WTC11 (cell line): ENCODE measurements at regions not wholly inside any gene's neighbourhood (a gene's known extent, or its start where the extent isn't known, plus 50 kb on each side); places are given as distances from the start of the nearest gene placed in this dataset.

Experiments
- ATAC-seq: fragments of 200-7000 bp; cut with Tn5 transposase; 2 replicates; pipeline ENCODE4 v1.10.0; 2021; ENCODE audit warnings: mild to moderate bottlenecking, moderate library complexity
- CTCF ChIA-PET: fragments of 300-600 bp; sonication (Branson Sonifier 250); formaldehyde crosslinking; loops from one replicate; lab custom pipeline; 2021; ENCODE audit warnings: antibody characterized with exemption; lab: Charles Lee
- POLR2A ChIA-PET: fragments of 350-600 bp; sonication (Branson Sonifier 250); formaldehyde crosslinking; loops from one replicate; lab custom pipeline; 2021; ENCODE audit warnings: antibody characterized with exemption; lab: Charles Lee
- DNase-seq: peaks from one replicate; pipeline ENCODE4 v3.0.0; 2021; ENCODE audit warnings: low spot score
- H3K27ac Mint-ChIP-seq: 2 replicates; pipeline ENCODE4 v1.8.0; 2021; ENCODE audit warnings: mixed read lengths
- H3K27me3 Mint-ChIP-seq: 2 replicates; pipeline ENCODE4 v1.8.0; 2021; ENCODE audit warnings: low read depth, mild to moderate bottlenecking, moderate library complexity, mixed read lengths
- H3K36me3 Mint-ChIP-seq: 2 replicates; pipeline ENCODE4 v1.8.0; 2021; ENCODE audit warnings: mixed read lengths
- H3K4me1 Mint-ChIP-seq: 2 replicates; pipeline ENCODE4 v1.8.0; 2022; ENCODE audit warnings: mixed read lengths
- H3K4me3 Mint-ChIP-seq: 2 replicates; pipeline ENCODE4 v1.8.0; 2021; ENCODE audit warnings: mild to moderate bottlenecking, moderate library complexity, mixed read lengths
- H3K9me3 Mint-ChIP-seq: 2 replicates; pipeline ENCODE4 v1.8.0; 2021; ENCODE audit warnings: mixed read lengths
- AR ChIP-seq: fragments of 250-450 bp; sonication (Bioruptor Pico); IDR thresholded peaks from 2 replicates; pipeline ENCODE4 v1.9.0; 2021; ENCODE audit warnings: mild to moderate bottlenecking
- CREB1 ChIP-seq: sonication (generic); formaldehyde crosslinking; IDR thresholded peaks from 2 replicates; pipeline ENCODE4 v1.8.0; 2023; ENCODE audit warnings: mild to moderate bottlenecking, missing genetic modification reagents
- CTCF ChIP-seq: fragments of 200-600 bp; IDR thresholded peaks from 2 replicates; pipeline ENCODE4 v1.8.0; 2022; ENCODE audit warnings: antibody characterized with exemption
- E2F4 ChIP-seq: sonication (generic); formaldehyde crosslinking; IDR thresholded peaks from 2 replicates; pipeline ENCODE4 v1.8.1; 2022; ENCODE audit warnings: low read depth, mild to moderate bottlenecking, moderate library complexity, missing genetic modification reagents, borderline replicate concordance
- ELF4 ChIP-seq: sonication (generic); formaldehyde crosslinking; IDR thresholded peaks from 2 replicates; pipeline ENCODE4 v1.8.1; 2022; ENCODE audit warnings: low read depth, mild to moderate bottlenecking, moderate library complexity, missing genetic modification reagents
- EMX1 ChIP-seq: fragments of 250-450 bp; sonication (Bioruptor Pico); IDR thresholded peaks from 2 replicates; pipeline ENCODE4 v1.8.0; 2021; ENCODE audit warnings: mild to moderate bottlenecking
- FOXP1 ChIP-seq: sonication (generic); formaldehyde crosslinking; IDR thresholded peaks from 2 replicates; pipeline ENCODE4 v1.8.0; 2022; ENCODE audit warnings: missing genetic modification reagents, mild to moderate bottlenecking, moderate library complexity, borderline replicate concordance
- HMGA2 ChIP-seq: fragments of 250-450 bp; sonication (Bioruptor Pico); IDR thresholded peaks from 2 replicates; pipeline ENCODE4 v1.4.0; 2021; ENCODE audit warnings: mild to moderate bottlenecking, moderate library complexity
- MLX ChIP-seq: sonication (generic); formaldehyde crosslinking; IDR thresholded peaks from 2 replicates; pipeline ENCODE4 v1.8.1; 2023; ENCODE audit warnings: mild to moderate bottlenecking, missing genetic modification reagents, moderate library complexity
- MXD4 ChIP-seq: fragments of 250-450 bp; sonication (Bioruptor Pico); IDR thresholded peaks from 2 replicates; pipeline ENCODE4 v1.8.0; 2021; ENCODE audit warnings: mild to moderate bottlenecking, moderate library complexity, borderline replicate concordance
- NFATC4 ChIP-seq: fragments of 250-450 bp; sonication (Bioruptor Pico); IDR thresholded peaks from 2 replicates; pipeline ENCODE4 v1.9.0; 2021; ENCODE audit warnings: mild to moderate bottlenecking
- RORB ChIP-seq: fragments of 250-450 bp; sonication (Bioruptor Pico); IDR thresholded peaks from 2 replicates; pipeline ENCODE4 v1.9.0; 2021; ENCODE audit warnings: mild to moderate bottlenecking
- ZBTB21 ChIP-seq: sonication (generic); formaldehyde crosslinking; IDR thresholded peaks from 2 replicates; pipeline ENCODE4 v1.8.1; 2023; ENCODE audit warnings: mild to moderate bottlenecking, missing genetic modification reagents, borderline replicate concordance
- ZNF219 ChIP-seq: sonication (generic); formaldehyde crosslinking; IDR thresholded peaks from 2 replicates; pipeline ENCODE4 v1.8.0; 2023; ENCODE audit warnings: missing genetic modification reagents, mild to moderate bottlenecking, borderline replicate concordance
- ZNF425 ChIP-seq: fragments of 250-450 bp; sonication (Bioruptor Pico); conservative IDR thresholded peaks from 2 replicates; pipeline ENCODE4 v1.9.0; 2021; ENCODE audit warnings: mild to moderate bottlenecking
- TF ChIP-seq, protein P1 (sequence below): sonication (generic); formaldehyde crosslinking; IDR thresholded peaks from 2 replicates; pipeline ENCODE4 v1.8.0; 2023; ENCODE audit warnings: missing genetic modification reagents
- TF ChIP-seq, protein P2 (sequence below): fragments of 250-450 bp; sonication (Bioruptor Pico); IDR thresholded peaks from 2 replicates; pipeline ENCODE4 v1.9.0; 2021; ENCODE audit warnings: moderate library complexity, mild to moderate bottlenecking, inconsistent platforms, borderline replicate concordance
- TF ChIP-seq, protein P3 (sequence below): fragments of 250-450 bp; sonication (Bioruptor Pico); IDR thresholded peaks from 2 replicates; pipeline ENCODE4 v1.9.0; 2021; ENCODE audit warnings: mild to moderate bottlenecking
- TF ChIP-seq, protein P4 (sequence below): sonication (generic); formaldehyde crosslinking; IDR thresholded peaks from 2 replicates; pipeline ENCODE4 v1.8.1; 2023; ENCODE audit warnings: mild to moderate bottlenecking, missing genetic modification reagents, borderline replicate concordance

- TF ChIP-seq ZNF425 (CRISPR knock-in tag) (no peak), FOXP1 (CRISPR knock-in tag) (no peak), CREB1 (CRISPR knock-in tag) (no peak), NFATC4 (CRISPR knock-in tag) (no peak), EMX1 (CRISPR knock-in tag) (no peak), HMGA2 (CRISPR knock-in tag) (no peak), ZNF219 (CRISPR knock-in tag) (no peak), AR (CRISPR knock-in tag) (no peak), E2F4 (CRISPR knock-in tag) (no peak), RORB (CRISPR knock-in tag) (no peak), ELF4 (no peak), MXD4 (CRISPR knock-in tag) (no peak), ZBTB21 (CRISPR knock-in tag) (no peak), MLX (CRISPR knock-in tag) (no peak)
- TF ChIP-seq, protein P1, sequence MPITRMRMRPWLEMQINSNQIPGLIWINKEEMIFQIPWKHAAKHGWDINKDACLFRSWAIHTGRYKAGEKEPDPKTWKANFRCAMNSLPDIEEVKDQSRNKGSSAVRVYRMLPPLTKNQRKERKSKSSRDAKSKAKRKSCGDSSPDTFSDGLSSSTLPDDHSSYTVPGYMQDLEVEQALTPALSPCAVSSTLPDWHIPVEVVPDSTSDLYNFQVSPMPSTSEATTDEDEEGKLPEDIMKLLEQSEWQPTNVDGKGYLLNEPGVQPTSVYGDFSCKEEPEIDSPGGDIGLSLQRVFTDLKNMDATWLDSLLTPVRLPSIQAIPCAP (CRISPR knock-in tag) = no peak
- TF ChIP-seq, protein P2, sequence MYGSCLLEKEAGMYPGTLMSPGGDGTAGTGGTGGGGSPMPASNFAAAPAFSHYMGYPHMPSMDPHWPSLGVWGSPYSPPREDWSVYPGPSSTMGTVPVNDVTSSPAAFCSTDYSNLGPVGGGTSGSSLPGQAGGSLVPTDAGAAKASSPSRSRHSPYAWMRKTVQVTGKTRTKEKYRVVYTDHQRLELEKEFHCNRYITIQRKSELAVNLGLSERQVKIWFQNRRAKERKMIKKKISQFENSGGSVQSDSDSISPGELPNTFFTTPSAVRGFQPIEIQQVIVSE = no peak
Observed at GRCh38 chr21:20730441-20730840, 267.8 kb upstream of the NCAM2 start (continued).

- DNase-seq (no peak), ATAC-seq (no peak)
- Mint-ChIP-seq H3K9me3 (peaks cover 21% of the 10 kb centered on the region), H3K4me3 (no peak overlapping the region), H3K4me1 (peaks cover 18% of the 10 kb centered on the region), H3K27me3 (no peaks in the 10 kb centered on the region; the same call in 1 of the 2 replicates), H3K36me3 (peaks cover 2% of the 10 kb centered on the region; the same call in 1 of the 2 replicates), H3K27ac (no peak overlapping the region)
- CTCF ChIA-PET = no interaction called here
- POLR2A ChIA-PET = no interaction called here
- TF ChIP-seq, protein P3, sequence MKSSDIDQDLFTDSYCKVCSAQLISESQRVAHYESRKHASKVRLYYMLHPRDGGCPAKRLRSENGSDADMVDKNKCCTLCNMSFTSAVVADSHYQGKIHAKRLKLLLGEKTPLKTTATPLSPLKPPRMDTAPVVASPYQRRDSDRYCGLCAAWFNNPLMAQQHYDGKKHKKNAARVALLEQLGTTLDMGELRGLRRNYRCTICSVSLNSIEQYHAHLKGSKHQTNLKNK (CRISPR knock-in tag) = no peak
- TF ChIP-seq CTCF = no peak
- TF ChIP-seq, protein P4, sequence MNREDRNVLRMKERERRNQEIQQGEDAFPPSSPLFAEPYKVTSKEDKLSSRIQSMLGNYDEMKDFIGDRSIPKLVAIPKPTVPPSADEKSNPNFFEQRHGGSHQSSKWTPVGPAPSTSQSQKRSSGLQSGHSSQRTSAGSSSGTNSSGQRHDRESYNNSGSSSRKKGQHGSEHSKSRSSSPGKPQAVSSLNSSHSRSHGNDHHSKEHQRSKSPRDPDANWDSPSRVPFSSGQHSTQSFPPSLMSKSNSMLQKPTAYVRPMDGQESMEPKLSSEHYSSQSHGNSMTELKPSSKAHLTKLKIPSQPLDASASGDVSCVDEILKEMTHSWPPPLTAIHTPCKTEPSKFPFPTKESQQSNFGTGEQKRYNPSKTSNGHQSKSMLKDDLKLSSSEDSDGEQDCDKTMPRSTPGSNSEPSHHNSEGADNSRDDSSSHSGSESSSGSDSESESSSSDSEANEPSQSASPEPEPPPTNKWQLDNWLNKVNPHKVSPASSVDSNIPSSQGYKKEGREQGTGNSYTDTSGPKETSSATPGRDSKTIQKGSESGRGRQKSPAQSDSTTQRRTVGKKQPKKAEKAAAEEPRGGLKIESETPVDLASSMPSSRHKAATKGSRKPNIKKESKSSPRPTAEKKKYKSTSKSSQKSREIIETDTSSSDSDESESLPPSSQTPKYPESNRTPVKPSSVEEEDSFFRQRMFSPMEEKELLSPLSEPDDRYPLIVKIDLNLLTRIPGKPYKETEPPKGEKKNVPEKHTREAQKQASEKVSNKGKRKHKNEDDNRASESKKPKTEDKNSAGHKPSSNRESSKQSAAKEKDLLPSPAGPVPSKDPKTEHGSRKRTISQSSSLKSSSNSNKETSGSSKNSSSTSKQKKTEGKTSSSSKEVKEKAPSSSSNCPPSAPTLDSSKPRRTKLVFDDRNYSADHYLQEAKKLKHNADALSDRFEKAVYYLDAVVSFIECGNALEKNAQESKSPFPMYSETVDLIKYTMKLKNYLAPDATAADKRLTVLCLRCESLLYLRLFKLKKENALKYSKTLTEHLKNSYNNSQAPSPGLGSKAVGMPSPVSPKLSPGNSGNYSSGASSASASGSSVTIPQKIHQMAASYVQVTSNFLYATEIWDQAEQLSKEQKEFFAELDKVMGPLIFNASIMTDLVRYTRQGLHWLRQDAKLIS (CRISPR knock-in tag) = no peak
Observed at GRCh38 chr21:20735257-20735656, 263.0 kb upstream of the NCAM2 start.
